GM19035 (cell line): ENCODE measurements at regions not wholly inside any gene's neighbourhood (a gene's known extent, or its start where the extent isn't known, plus 50 kb on each side); places are given as distances from the start of the nearest gene placed in this dataset.

Experiments used
- ATAC-seq: cut with Tn5 transposase; IDR thresholded peaks from one replicate; pipeline ENCODE4 v1.9.1; 2021; ENCODE audit not compliant: unreplicated experiment

- ATAC-seq, result no peak
Measured at GRCh38 chr18:54767098-54767497, 61.2 kb upstream of the RAB27B start.

GRCh38 chr18:54769526-54770464 lies 58.5 kb upstream of the RAB27B start:
- no peak for ATAC-seq

- ATAC-seq, result no peak
Measured at GRCh38 chr18:54772056-54772455, 56.2 kb upstream of the RAB27B start.

GRCh38 chr18:54774423-54774822 lies 53.9 kb upstream of the RAB27B start:
- no peak for ATAC-seq

- no peak for ATAC-seq
Measured at GRCh38 chr18:54774981-54775665, 53.2 kb upstream of the RAB27B start.

- ATAC-seq, result no peak
Measured at GRCh38 chr18:54775686-54776085, 52.6 kb upstream of the RAB27B start.

GRCh38 chr18:54776282-54776977 lies 51.8 kb upstream of the RAB27B start:
- ATAC-seq, result peak; percentile 64

- no peak for ATAC-seq
Measured at GRCh38 chr18:54777118-54777791, 51.0 kb upstream of the RAB27B start.

- ATAC-seq, result no peak
Measured at GRCh38 chr18:54777989-54778388, 50.3 kb upstream of the RAB27B start.
